ENCODE measurements at regions not wholly inside any gene's neighbourhood (a gene's known extent, or its start where the extent isn't known, plus 50 kb on each side); places are given as distances from the start of the nearest gene placed in this dataset.

DNA sequence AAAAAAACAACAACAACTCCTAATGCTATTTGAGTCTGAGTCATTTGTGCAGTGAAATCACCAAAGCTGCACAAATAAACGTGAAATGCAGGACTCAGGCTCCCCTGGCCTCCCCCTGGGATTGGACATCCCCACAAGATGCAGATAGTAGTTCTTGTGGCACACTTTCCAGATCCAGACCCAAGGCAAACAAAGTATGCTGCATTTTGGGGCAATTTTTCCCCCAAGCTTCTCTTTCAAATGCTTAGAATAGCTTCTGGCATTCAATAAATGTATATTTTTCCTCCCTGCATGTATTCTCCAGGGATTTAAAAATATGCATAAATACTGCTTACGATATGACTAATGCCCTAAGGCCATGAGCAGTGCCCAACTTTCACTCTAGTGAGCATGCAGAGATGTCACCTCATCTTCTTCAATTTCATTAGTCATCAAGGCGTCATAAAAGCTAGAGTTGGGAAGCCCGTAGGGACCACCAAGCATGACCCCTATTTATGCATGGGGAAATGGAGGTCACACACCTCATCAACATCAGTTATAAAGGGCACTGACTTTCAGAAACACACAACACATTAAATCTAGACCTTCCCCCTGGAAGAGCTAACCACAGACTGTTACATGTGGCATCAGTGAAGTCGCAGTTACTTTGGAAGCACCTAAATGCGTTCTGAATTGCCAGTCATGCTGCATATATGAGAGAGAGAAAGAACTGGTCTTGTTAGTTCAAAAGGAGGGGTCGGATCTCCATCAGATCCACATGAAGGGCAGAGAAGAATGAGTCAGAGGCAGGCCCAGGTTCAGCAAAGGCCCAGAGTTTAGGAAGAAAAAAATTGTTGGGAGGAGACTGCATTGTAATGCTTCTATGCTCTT lies 374.1 kb downstream of the LPIN1 start:
- Histone ChIP-seq H3K9me3 (no peaks in the 10 kb centered on the region), H3K27ac (no peak overlapping the region), H3K4me3 (no peak overlapping the region), H3K36me3 (replicated peaks in 1 of 2; ENCODE audit: insufficient read depth in 1 of 2, low read depth in 2 of 2) (no peaks in the 10 kb centered on the region), H3K27me3 (no peaks in the 10 kb centered on the region), H3K4me1 (no peaks in the 10 kb centered on the region)
- DNase-seq (no peak), ATAC-seq (no peak)
- TF ChIP-seq POLR2A (IDR thresholded peaks at IDR 0.05), result no peak
- TF ChIP-seq, protein P1, sequence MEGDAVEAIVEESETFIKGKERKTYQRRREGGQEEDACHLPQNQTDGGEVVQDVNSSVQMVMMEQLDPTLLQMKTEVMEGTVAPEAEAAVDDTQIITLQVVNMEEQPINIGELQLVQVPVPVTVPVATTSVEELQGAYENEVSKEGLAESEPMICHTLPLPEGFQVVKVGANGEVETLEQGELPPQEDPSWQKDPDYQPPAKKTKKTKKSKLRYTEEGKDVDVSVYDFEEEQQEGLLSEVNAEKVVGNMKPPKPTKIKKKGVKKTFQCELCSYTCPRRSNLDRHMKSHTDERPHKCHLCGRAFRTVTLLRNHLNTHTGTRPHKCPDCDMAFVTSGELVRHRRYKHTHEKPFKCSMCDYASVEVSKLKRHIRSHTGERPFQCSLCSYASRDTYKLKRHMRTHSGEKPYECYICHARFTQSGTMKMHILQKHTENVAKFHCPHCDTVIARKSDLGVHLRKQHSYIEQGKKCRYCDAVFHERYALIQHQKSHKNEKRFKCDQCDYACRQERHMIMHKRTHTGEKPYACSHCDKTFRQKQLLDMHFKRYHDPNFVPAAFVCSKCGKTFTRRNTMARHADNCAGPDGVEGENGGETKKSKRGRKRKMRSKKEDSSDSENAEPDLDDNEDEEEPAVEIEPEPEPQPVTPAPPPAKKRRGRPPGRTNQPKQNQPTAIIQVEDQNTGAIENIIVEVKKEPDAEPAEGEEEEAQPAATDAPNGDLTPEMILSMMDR (IDR thresholded peaks at IDR 0.05), result no peak
- WGBS, 2 donors, result 68 to 77% methylated on average over 7 of the region's 7 CpGs
- intact Hi-C loops (cut with DNase I), result no loop called here

DNA sequence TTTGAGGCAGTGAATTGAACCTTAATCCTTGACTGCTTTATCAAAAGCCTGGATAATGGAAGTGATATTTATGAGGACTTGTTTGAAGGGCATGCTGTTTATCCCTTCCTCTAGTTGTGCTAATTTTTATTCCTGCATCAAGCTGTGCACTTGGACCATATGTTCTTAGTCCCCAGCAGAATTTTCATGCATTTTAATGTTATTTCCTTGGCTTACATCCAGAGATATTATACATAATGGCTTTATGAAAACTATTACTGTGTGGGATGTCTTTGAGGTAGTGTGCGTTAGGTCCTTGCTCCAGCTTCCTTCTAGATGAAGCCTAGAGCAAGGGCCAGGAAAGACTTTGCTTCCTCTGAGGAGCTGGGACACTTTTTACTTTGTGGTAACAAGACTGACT lies 378.4 kb downstream of the LPIN1 start:
- no peak overlapping the region for H3K27ac ChIP-seq
- DNase-seq (no peak), ATAC-seq (no peak)
- 83 to 89% methylated on average over 1 of the region's 1 CpG for WGBS, 2 donors
- intact Hi-C loops (cut with DNase I), result no loop called here
- no peaks in the 10 kb centered on the region for H3K9me3 ChIP-seq
- H3K36me3 ChIP-seq (replicated peaks in 1 of 2; ENCODE audit: insufficient read depth in 1 of 2, low read depth in 2 of 2), result no peaks in the 10 kb centered on the region
- no peaks in the 10 kb centered on the region for H3K27me3 ChIP-seq
- no peak overlapping the region for H3K4me3 ChIP-seq
- TF ChIP-seq POLR2A (IDR thresholded peaks at IDR 0.05), result no peak
- TF ChIP-seq, protein P1 (IDR thresholded peaks at IDR 0.05), result no peak
- H3K4me1 ChIP-seq, result no peaks in the 10 kb centered on the region

DNA sequence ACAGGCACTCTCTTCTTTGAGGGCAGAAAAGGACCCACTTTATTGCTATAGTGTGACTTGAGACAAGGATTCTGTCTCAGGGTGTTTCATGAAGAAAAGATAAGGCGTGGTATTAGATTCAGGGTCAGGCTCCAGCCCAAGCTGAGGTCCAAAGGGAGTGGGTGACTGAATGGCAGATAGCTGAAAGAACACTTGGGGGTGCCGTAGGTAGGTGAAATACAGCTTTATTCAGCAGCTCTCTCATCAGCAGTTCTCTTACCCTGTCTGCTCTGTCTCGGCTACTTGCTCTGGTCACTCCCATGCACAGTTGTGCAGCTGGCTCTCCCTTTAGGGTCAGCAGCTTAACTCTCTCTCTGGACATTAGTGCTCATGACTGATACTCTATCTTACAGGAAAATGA lies 379.9 kb downstream of the LPIN1 start:
- DNase-seq (no peak), ATAC-seq (no peak)
- no peak overlapping the region for H3K27ac ChIP-seq
- H3K4me3 ChIP-seq, result no peak overlapping the region
- TF ChIP-seq, protein P1 (IDR thresholded peaks at IDR 0.05), result no peak
- no peak for TF ChIP-seq POLR2A (IDR thresholded peaks at IDR 0.05)
- no peaks in the 10 kb centered on the region for H3K27me3 ChIP-seq
- H3K4me1 ChIP-seq, result no peaks in the 10 kb centered on the region
- WGBS, 2 donors, result 76 to 79% methylated on average over 3 of the region's 3 CpGs
- H3K9me3 ChIP-seq, result no peaks in the 10 kb centered on the region
- intact Hi-C loops (cut with DNase I), result no loop called here
- H3K36me3 ChIP-seq (replicated peaks in 1 of 2; ENCODE audit: insufficient read depth in 1 of 2, low read depth in 2 of 2), result no peaks in the 10 kb centered on the region

DNA sequence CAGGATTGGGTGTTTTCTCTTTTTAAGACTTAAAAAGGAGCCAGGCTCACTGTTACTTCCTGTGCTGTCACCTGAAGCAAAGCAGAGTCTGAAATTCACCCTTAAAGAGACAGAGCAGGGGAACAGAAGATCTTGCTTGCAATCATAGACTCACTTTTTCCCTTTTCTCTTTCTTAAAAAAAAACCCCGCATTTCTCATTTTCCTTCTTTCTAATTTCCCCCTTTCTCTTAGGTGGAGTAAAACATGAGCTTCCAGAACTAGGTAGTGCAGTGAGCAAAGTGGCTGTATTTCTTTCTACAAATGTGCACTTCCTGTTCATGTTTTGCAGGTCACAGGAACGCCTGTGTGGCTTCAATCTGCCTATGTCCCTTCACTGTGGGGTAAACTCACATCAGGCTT lies 381.2 kb downstream of the LPIN1 start:
- TF ChIP-seq, protein P1 (IDR thresholded peaks at IDR 0.05), result no peak
- TF ChIP-seq POLR2A (IDR thresholded peaks at IDR 0.05), result no peak
- intact Hi-C loops (cut with DNase I), result no loop called here
- ATAC-seq (no peak), DNase-seq (no peak)
- Histone ChIP-seq H3K9me3 (no peaks in the 10 kb centered on the region), H3K4me3 (no peak overlapping the region), H3K27me3 (no peaks in the 10 kb centered on the region), H3K36me3 (replicated peaks in 1 of 2; ENCODE audit: insufficient read depth in 1 of 2, low read depth in 2 of 2) (no peaks in the 10 kb centered on the region), H3K4me1 (no peaks in the 10 kb centered on the region), H3K27ac (no peak overlapping the region)
- WGBS, 2 donors, result 39 to 63% methylated on average over 2 of the region's 2 CpGs

DNA sequence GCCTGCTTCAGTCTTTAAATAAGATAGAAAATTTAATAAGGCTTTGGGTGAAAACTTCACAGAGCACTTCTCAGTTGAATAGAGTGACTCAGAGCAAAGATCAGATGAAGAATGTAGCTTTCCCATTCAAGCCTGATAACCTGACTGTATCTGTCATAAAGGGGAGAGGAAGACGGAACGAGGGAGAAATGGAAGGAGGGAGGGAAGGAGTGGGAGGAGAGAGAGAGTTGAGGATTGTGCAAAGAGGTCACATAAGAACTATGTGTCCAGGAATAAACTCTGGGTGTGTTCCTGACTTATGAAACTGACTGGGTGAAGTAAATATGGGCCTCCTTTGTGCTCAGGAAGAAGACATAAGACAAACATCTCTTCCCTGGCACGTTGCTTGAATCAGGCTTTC lies 385.5 kb downstream of the LPIN1 start:
- no peak for TF ChIP-seq POLR2A (IDR thresholded peaks at IDR 0.05)
- TF ChIP-seq, protein P1 (IDR thresholded peaks at IDR 0.05), result no peak
- Histone ChIP-seq H3K27ac (no peak overlapping the region), H3K4me3 (no peak overlapping the region), H3K27me3 (no peaks in the 10 kb centered on the region), H3K36me3 (replicated peaks in 1 of 2; ENCODE audit: insufficient read depth in 1 of 2, low read depth in 2 of 2) (no peaks in the 10 kb centered on the region), H3K9me3 (no peaks in the 10 kb centered on the region), H3K4me1 (no peaks in the 10 kb centered on the region)
- WGBS, 2 donors, result 50 to 62% methylated on average over 3 of the region's 3 CpGs
- no peak for DNase-seq
- ATAC-seq, result peak; percentile 18
- intact Hi-C loops (cut with DNase I), result no loop called here
